ENCODE measurements at regions not wholly inside any gene's neighbourhood (a gene's known extent, or its start where the extent isn't known, plus 50 kb on each side); places are given as distances from the start of the nearest gene placed in this dataset.

DNA sequence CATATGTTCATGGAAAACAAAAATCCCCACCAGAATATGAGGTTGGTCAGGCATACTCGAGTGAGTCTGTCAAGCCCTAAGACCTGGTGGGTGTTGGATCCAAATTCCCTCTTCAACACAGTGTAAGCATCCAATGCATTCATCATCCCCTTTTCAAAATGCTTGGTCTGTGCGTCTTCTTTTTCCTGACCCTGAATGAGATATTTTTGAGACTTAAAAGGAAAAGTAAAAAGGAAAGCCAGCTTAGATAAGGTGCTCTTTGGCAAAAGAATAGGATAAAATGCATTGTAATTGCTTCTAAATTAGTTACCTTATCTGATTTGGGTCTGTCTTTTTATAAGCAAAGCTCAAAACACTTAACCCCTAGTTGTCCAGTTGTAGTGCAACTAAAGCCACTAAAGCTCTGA is 331.5 kb downstream of the PTEN start:
- Histone ChIP-seq H3K4me1 (ENCODE audit: control insufficient read depth, insufficient read depth, low read length) (peaks cover 18% of the 10 kb centered on the region), H3K36me3 (ENCODE audit: control insufficient read depth, insufficient read depth, low read length) (no peaks in the 10 kb centered on the region), H3K27me3 (ENCODE audit: control insufficient read depth, insufficient read depth, low read length) (no peaks in the 10 kb centered on the region), H3K27ac (ENCODE audit: low read length) (no peak overlapping the region), H3K9me3 (replicated peaks; ENCODE audit: control insufficient read depth, low read depth, low read length) (peaks cover 5% of the 10 kb centered on the region), H3K4me3 (ENCODE audit: low read length) (no peak overlapping the region)
- no peak for DNase-seq
- WGBS (ENCODE audit: insufficient coverage), result no CpG with 5 or more reads among the region's 2 CpGs

DNA sequence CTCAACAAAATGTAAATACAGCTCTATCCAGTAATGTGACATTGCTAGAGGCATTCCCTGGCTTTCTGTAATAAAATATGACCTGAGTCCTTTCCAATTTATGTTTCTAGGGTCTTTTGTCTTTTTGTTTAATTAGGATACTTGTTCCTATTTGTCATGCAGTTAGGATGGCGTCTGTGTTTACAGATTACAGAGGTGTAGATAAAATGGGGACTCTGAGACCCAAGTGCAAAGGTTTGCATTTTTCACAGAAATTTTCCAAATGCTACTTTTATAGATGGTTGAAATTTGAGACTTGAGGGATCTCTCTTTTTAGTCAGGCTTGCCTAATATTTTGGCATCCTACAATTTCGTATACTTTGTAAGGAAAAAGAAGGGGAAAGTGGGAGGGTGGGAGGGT is 332.4 kb downstream of the PTEN start:
- peaks cover 11% of the 10 kb centered on the region for H3K4me1 ChIP-seq (ENCODE audit: control insufficient read depth, insufficient read depth, low read length)
- H3K27ac ChIP-seq (ENCODE audit: low read length), result no peak overlapping the region
- WGBS (ENCODE audit: insufficient coverage), result no CpG with 5 or more reads among the region's 2 CpGs
- H3K9me3 ChIP-seq (replicated peaks; ENCODE audit: control insufficient read depth, low read depth, low read length), result peaks cover 5% of the 10 kb centered on the region
- peak; percentile 47 for DNase-seq
- no peak overlapping the region for H3K4me3 ChIP-seq (ENCODE audit: low read length)
- no peaks in the 10 kb centered on the region for H3K27me3 ChIP-seq (ENCODE audit: control insufficient read depth, insufficient read depth, low read length)
- H3K36me3 ChIP-seq (ENCODE audit: control insufficient read depth, insufficient read depth, low read length), result no peaks in the 10 kb centered on the region

DNA sequence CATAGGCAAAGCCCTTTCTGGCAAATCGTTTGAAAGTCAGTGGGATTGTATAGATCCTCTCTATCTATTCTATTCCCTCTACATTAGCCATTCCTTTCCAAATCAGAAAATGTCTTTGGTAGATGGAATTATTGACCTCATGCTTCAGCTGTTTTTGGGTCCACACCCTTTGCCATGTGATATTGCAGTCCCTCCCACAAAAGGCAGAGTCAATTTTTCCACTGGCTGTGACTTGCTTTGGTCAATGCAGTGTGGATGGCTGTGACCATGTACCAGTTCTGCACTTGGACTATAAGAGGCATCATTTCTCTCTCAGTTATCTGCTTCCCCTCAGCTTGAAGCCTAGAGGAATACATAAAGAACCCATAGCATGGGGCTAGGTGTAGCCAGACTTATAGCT is 332.9 kb downstream of the PTEN start:
- no CpG with 5 or more reads among the region's 1 CpG for whole genome bisulfite sequencing (ENCODE audit: insufficient coverage)
- Histone ChIP-seq H3K36me3 (ENCODE audit: control insufficient read depth, insufficient read depth, low read length) (no peaks in the 10 kb centered on the region), H3K27ac (ENCODE audit: low read length) (no peak overlapping the region), H3K27me3 (ENCODE audit: control insufficient read depth, insufficient read depth, low read length) (no peaks in the 10 kb centered on the region), H3K4me3 (ENCODE audit: low read length) (no peak overlapping the region), H3K4me1 (ENCODE audit: control insufficient read depth, insufficient read depth, low read length) (peaks cover 8% of the 10 kb centered on the region), H3K9me3 (replicated peaks; ENCODE audit: control insufficient read depth, low read depth, low read length) (peaks cover 5% of the 10 kb centered on the region)
- peak; percentile 79 for DNase-seq

DNA sequence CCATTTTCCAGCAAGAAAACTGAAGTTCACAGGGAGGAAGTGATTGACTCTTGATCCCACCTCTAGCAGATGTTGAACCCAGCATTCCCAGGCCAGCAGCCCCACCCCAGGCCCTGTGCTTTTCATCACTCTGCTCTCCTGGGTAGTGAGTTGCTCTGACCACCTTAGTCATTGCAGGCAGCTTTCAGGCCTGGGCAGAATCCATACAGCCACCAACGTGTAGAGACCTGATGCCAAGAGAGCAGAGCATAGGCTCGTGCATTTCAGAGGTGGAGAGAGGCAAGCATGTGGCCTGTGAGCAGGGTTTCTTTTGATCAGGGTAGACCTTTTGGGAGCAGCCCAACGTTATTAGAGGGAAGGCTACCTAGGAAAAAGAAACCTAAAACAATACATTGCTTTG is 334.6 kb downstream of the PTEN start:
- H3K9me3 ChIP-seq (replicated peaks; ENCODE audit: control insufficient read depth, low read depth, low read length), result peaks cover 5% of the 10 kb centered on the region
- 80% methylated on average over 2 of the region's 3 CpGs for WGBS (ENCODE audit: insufficient coverage)
- no peaks in the 10 kb centered on the region for H3K27me3 ChIP-seq (ENCODE audit: control insufficient read depth, insufficient read depth, low read length)
- no peaks in the 10 kb centered on the region for H3K36me3 ChIP-seq (ENCODE audit: control insufficient read depth, insufficient read depth, low read length)
- H3K27ac ChIP-seq (ENCODE audit: low read length), result no peak overlapping the region
- no peak for DNase-seq
- H3K4me1 ChIP-seq (ENCODE audit: control insufficient read depth, insufficient read depth, low read length), result peaks cover 6% of the 10 kb centered on the region
- H3K4me3 ChIP-seq (ENCODE audit: low read length), result no peak overlapping the region

DNA sequence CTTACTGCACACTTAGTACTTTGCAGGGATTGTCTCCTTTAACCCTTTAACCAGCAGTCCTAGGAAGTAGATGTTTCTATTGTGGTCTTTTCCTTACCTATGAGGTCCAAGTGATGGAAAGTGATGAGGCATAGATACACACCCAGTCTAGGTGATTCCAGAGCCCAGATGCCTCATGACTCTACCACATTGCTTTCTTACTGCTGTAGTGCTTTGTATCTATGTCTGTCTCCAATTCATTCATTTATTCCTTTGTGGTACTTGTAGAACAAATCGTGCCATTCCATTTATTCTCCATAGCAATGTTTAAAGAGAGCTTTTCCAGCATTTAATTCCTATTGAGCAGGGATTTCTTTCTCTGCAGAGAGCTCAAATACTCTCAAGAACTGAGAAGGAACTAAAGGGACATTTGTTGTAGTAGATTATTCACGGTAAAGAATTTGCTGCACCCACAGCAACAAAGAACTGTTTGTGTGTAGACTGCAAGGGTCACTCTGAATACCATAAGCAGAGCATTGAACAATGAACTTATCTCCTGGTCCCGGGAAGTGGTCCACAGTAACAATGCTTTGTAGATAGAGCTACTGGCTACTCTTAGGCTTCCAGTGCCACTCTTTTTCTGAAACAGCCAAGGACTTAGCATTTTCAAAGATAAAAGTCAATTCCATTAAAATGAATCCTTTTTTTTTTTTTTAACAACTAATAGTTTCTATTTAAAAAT is 337.0 kb downstream of the PTEN start:
- WGBS (ENCODE audit: insufficient coverage), result 86% methylated on average over 1 of the region's 3 CpGs
- Histone ChIP-seq H3K9me3 (replicated peaks; ENCODE audit: control insufficient read depth, low read depth, low read length) (peaks cover 5% of the 10 kb centered on the region), H3K36me3 (ENCODE audit: control insufficient read depth, insufficient read depth, low read length) (no peaks in the 10 kb centered on the region), H3K4me3 (ENCODE audit: low read length) (no peak overlapping the region), H3K27me3 (ENCODE audit: control insufficient read depth, insufficient read depth, low read length) (no peaks in the 10 kb centered on the region), H3K4me1 (ENCODE audit: control insufficient read depth, insufficient read depth, low read length) (peaks cover under 1% of the 10 kb centered on the region), H3K27ac (ENCODE audit: low read length) (no peak overlapping the region)
- DNase-seq, result no peak

DNA sequence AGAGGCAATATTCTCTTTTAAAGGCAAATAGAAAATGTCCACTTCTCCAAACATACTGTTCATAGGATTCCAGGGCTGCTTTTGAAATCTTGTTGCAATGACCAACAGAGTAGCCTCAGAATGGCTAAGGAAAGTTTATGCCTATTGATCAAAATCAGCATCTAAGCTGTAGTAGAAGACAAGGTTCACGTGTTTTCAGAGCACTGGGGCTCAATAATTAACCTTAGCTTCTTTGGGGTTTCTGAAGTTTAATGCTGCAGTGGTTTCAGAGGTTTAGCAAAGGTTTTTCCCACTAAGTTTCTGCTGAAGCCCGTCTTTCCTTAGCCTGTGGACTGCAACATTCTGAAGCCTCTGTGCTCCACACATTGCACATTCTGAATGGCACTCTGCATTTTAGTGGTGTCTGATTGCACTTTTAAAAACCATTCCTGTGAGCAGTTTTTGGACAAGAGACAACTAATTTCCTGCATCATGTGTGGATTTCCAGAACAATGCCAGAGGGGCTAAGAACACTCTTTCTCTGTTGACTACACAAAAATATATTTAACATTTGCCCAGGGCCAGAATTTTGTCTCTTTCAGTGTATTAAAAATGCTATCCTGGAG is 342.5 kb downstream of the PTEN start:
- Histone ChIP-seq H3K27ac (ENCODE audit: low read length) (no peak overlapping the region), H3K36me3 (ENCODE audit: control insufficient read depth, insufficient read depth, low read length) (no peaks in the 10 kb centered on the region), H3K27me3 (ENCODE audit: control insufficient read depth, insufficient read depth, low read length) (peaks cover 2% of the 10 kb centered on the region), H3K4me3 (ENCODE audit: low read length) (no peak overlapping the region), H3K4me1 (ENCODE audit: control insufficient read depth, insufficient read depth, low read length) (peaks cover 3% of the 10 kb centered on the region), H3K9me3 (replicated peaks; ENCODE audit: control insufficient read depth, low read depth, low read length) (no peaks in the 10 kb centered on the region)
- DNase-seq, result peak; percentile 20
- 56% methylated on average over 1 of the region's 2 CpGs for WGBS (ENCODE audit: insufficient coverage)

DNA sequence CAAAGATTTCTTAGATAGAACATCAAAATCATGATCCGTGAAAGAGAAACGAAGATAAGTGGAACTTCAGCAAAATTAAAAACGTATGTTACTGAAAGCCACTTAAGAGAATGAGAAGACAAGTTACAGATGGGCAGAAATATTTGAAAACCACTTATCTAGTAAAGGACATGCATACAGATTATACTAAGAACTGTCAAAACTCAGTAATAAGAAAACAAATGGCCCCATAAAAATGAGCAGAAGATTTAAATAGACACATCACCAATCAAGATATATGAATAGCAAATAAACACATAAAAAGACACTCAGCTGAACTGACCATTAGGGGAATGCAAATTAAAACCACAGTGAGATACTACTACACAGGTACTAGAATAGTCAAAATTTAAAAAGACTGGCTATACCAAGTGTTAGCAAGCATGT is 343.7 kb downstream of the PTEN start:
- no peak overlapping the region for H3K27ac ChIP-seq (ENCODE audit: low read length)
- no peaks in the 10 kb centered on the region for H3K36me3 ChIP-seq (ENCODE audit: control insufficient read depth, insufficient read depth, low read length)
- WGBS (ENCODE audit: insufficient coverage), result no CpG with 5 or more reads among the region's 3 CpGs
- H3K9me3 ChIP-seq (replicated peaks; ENCODE audit: control insufficient read depth, low read depth, low read length), result no peaks in the 10 kb centered on the region
- peaks cover 3% of the 10 kb centered on the region for H3K4me1 ChIP-seq (ENCODE audit: control insufficient read depth, insufficient read depth, low read length)
- DNase-seq, result no peak
- no peak overlapping the region for H3K4me3 ChIP-seq (ENCODE audit: low read length)
- H3K27me3 ChIP-seq (ENCODE audit: control insufficient read depth, insufficient read depth, low read length), result peaks cover 2% of the 10 kb centered on the region

DNA sequence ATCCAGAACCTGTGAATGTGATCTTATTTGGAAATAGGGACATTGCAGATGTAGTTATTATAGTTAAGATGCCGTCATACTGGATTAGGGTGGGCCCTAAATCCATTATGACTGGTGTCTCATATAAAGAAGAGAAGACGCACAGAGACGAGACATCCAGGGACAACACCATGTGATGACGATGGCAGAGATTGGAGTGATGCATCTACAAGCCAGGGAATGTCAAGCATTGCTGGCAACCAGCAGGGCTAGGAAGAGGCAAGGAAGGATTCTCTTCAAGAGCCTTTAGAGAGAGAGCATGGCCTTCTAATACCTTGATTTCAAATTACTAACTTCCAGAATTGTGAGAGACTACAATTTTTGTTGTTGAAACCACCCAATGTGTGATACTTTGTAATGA is 345.8 kb downstream of the PTEN start:
- Histone ChIP-seq H3K27ac (ENCODE audit: low read length) (no peak overlapping the region), H3K4me1 (ENCODE audit: control insufficient read depth, insufficient read depth, low read length) (peaks cover 3% of the 10 kb centered on the region), H3K27me3 (ENCODE audit: control insufficient read depth, insufficient read depth, low read length) (peaks cover 2% of the 10 kb centered on the region), H3K36me3 (ENCODE audit: control insufficient read depth, insufficient read depth, low read length) (no peaks in the 10 kb centered on the region), H3K4me3 (ENCODE audit: low read length) (no peak overlapping the region), H3K9me3 (replicated peaks; ENCODE audit: control insufficient read depth, low read depth, low read length) (no peaks in the 10 kb centered on the region)
- WGBS (ENCODE audit: insufficient coverage), result 89% methylated on average over 3 of the region's 4 CpGs
- DNase-seq, result no peak

DNA sequence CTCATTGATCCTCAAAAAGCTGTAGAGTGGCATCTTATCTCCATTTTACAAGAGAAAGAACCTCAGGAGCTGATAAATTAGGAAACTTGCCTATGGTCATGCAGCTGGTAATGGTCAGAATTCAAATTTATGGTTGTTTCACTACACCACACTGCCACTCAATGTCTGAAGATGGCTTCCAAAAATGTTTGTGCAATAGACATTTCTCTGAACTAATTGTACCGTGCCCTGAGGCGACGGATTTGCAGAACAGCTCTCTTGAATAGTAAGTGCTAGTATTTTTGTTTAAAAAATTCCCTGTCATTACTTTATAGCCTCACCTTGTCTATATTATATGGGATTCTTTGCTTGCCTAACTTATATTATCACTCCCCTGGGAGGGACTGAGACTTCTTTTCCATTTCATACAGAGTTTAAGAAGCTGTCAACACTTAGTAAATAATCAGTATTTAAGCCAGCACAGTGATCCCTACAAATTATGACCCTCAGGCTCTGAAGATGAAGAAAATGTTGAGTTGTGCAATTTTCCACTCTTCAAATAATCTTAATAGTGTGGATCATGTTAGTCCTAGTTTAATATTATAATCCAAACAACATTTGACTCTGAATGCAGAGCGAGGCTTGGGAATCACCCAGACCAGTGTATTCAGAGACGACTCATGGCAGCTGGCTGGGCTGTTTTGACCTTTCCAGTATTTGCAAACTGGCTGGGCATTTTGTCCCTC is 346.6 kb downstream of the PTEN start:
- DNase-seq, result peak; percentile 58
- peaks cover 2% of the 10 kb centered on the region for H3K27me3 ChIP-seq (ENCODE audit: control insufficient read depth, insufficient read depth, low read length)
- no peak overlapping the region for H3K27ac ChIP-seq (ENCODE audit: low read length)
- no peaks in the 10 kb centered on the region for H3K36me3 ChIP-seq (ENCODE audit: control insufficient read depth, insufficient read depth, low read length)
- H3K4me1 ChIP-seq (ENCODE audit: control insufficient read depth, insufficient read depth, low read length), result peaks cover 3% of the 10 kb centered on the region
- 48% methylated on average over 2 of the region's 5 CpGs for WGBS (ENCODE audit: insufficient coverage)
- H3K4me3 ChIP-seq (ENCODE audit: low read length), result no peak overlapping the region
- H3K9me3 ChIP-seq (replicated peaks; ENCODE audit: control insufficient read depth, low read depth, low read length), result no peaks in the 10 kb centered on the region

DNA sequence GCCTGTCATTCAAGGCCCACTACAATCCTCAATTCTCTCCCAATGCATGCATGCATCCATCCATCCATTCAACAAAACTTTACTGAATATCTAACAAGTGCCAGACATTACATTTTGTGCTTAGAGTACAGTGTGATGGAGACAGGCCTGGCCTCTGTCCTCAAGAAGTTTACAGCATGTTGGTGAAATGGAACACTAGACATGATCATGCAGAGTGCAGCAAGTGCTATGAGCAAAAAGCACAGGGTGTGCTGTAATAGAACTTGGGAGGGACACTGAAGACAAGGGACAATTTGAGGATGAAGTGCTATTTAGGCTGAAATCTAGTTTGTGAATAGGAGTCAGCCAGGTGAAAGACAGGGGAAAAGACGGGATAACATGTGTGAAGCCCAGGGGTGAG is 347.8 kb downstream of the PTEN start:
- H3K27me3 ChIP-seq (ENCODE audit: control insufficient read depth, insufficient read depth, low read length), result peaks cover 2% of the 10 kb centered on the region
- WGBS (ENCODE audit: insufficient coverage), result 94% methylated on average over 1 of the region's 1 CpG
- DNase-seq, result no peak
- no peaks in the 10 kb centered on the region for H3K9me3 ChIP-seq (replicated peaks; ENCODE audit: control insufficient read depth, low read depth, low read length)
- H3K4me1 ChIP-seq (ENCODE audit: control insufficient read depth, insufficient read depth, low read length), result peaks cover 3% of the 10 kb centered on the region
- no peaks in the 10 kb centered on the region for H3K36me3 ChIP-seq (ENCODE audit: control insufficient read depth, insufficient read depth, low read length)
- H3K4me3 ChIP-seq (ENCODE audit: low read length), result no peak overlapping the region
- no peak overlapping the region for H3K27ac ChIP-seq (ENCODE audit: low read length)

All from muscle of leg (tissue), 3 donors.